HG03442 (cell line): ENCODE measurements at regions not wholly inside any gene's neighbourhood (a gene's known extent, or its start where the extent isn't known, plus 50 kb on each side); places are given as distances from the start of the nearest gene placed in this dataset.
"Not testable (repeated sequence)": the region's sequence is repeated elsewhere in the genome, so short reads cannot be mapped to it uniquely, and the experiment has no call there.

Experiments used
- ATAC-seq: cut with Tn5 transposase; IDR thresholded peaks from one replicate; pipeline ENCODE4 v1.9.1; 2021; ENCODE audit warnings: mild to moderate bottlenecking, moderate library complexity; ENCODE audit not compliant: unreplicated experiment

- ATAC-seq = no peak
Observed at GRCh38 chr7:9671979-9672917, 1238.8 kb downstream of the NXPH1 start.

- no peak for ATAC-seq
Observed at GRCh38 chr7:9680713-9681112, 1247.3 kb downstream of the NXPH1 start.

- ATAC-seq = no peak
Observed at GRCh38 chr7:9681284-9681683, 1247.9 kb downstream of the NXPH1 start.

- no peak for ATAC-seq
Observed at GRCh38 chr7:9691286-9691685, 1257.9 kb downstream of the NXPH1 start.

- ATAC-seq = no peak
Observed at GRCh38 chr7:9698375-9698774, 1265.0 kb downstream of the NXPH1 start.

GRCh38 chr7:9709216-9709615, 1264.5 kb upstream of the PHF14 start:
- no peak for ATAC-seq

GRCh38 chr7:9711259-9711918, 1262.3 kb upstream of the PHF14 start:
- no peak for ATAC-seq

GRCh38 chr7:9718071-9718661, 1255.5 kb upstream of the PHF14 start:
- no peak for ATAC-seq

GRCh38 chr7:9719303-9719702, 1254.4 kb upstream of the PHF14 start:
- no peak for ATAC-seq

- ATAC-seq = no peak
Observed at GRCh38 chr7:9719721-9720120, 1254.0 kb upstream of the PHF14 start.

GRCh38 chr7:9725940-9726663, 1247.6 kb upstream of the PHF14 start:
- ATAC-seq = not testable (repeated sequence)

GRCh38 chr7:9726811-9727210, 1246.9 kb upstream of the PHF14 start:
- ATAC-seq = not testable (repeated sequence)

- not testable (repeated sequence) for ATAC-seq
Observed at GRCh38 chr7:9727467-9727869, 1246.2 kb upstream of the PHF14 start.

- not testable (repeated sequence) for ATAC-seq
Observed at GRCh38 chr7:9728014-9728657, 1245.5 kb upstream of the PHF14 start.

GRCh38 chr7:9752033-9752432, 1221.6 kb upstream of the PHF14 start:
- no peak for ATAC-seq

GRCh38 chr7:9761224-9761623, 1212.4 kb upstream of the PHF14 start:
- ATAC-seq = no peak

- ATAC-seq = no peak
Observed at GRCh38 chr7:9776900-9777299, 1196.8 kb upstream of the PHF14 start.

GRCh38 chr7:9778367-9778766, 1195.3 kb upstream of the PHF14 start:
- ATAC-seq = no peak

- ATAC-seq = no peak
Observed at GRCh38 chr7:9781710-9782109, 1192.0 kb upstream of the PHF14 start.

GRCh38 chr7:9782275-9782674, 1191.4 kb upstream of the PHF14 start:
- ATAC-seq = no peak

- ATAC-seq = no peak
Observed at GRCh38 chr7:9785211-9785610, 1188.5 kb upstream of the PHF14 start.
